HFF-Myc (cell line): ENCODE measurements at regions not wholly inside any gene's neighbourhood (a gene's known extent, or its start where the extent isn't known, plus 50 kb on each side); places are given as distances from the start of the nearest gene placed in this dataset.

ENCODE experiments used
- DNase-seq: peaks from one replicate; pipeline ENCODE4 v3.0.0-alpha.2; 2011; ENCODE audit warnings: low read depth; ENCODE audit errors: extremely low read depth
- H3K4me3 ChIP-seq: replicated peaks from 2 replicates; pipeline ENCODE4 v1.5.1; 2011; ENCODE audit warnings: low read depth, mild to moderate bottlenecking, control low read depth, low read length
- CTCF ChIP-seq: IDR thresholded peaks from 2 replicates; pipeline ENCODE4 v1.5.1; 2012; ENCODE audit warnings: mild to moderate bottlenecking, low read depth, low read length, control low read depth; ENCODE audit errors: missing control alignments

GRCh38 chr3:147215660-147216059 lies 190.7 kb downstream of the ZIC4 start:
- DNase-seq = no peak
- no peak for TF ChIP-seq CTCF
- no peak overlapping the region for H3K4me3 ChIP-seq

GRCh38 chr3:147213633-147214032 lies 192.7 kb downstream of the ZIC4 start:
- no peak overlapping the region for H3K4me3 ChIP-seq
- TF ChIP-seq CTCF = no peak
- no peak for DNase-seq

- DNase-seq = no peak
- no peak for TF ChIP-seq CTCF
- H3K4me3 ChIP-seq = no peak overlapping the region
Observed at GRCh38 chr3:147210676-147211075, 195.7 kb downstream of the ZIC4 start.

GRCh38 chr3:147201086-147201485 lies 205.3 kb downstream of the ZIC4 start:
- no peak for DNase-seq
- no peak for TF ChIP-seq CTCF
- H3K4me3 ChIP-seq = no peak overlapping the region

GRCh38 chr3:147200545-147200944 lies 205.8 kb downstream of the ZIC4 start:
- DNase-seq = no peak
- TF ChIP-seq CTCF = no peak

GRCh38 chr3:147197739-147198138 lies 208.6 kb downstream of the ZIC4 start:
- H3K4me3 ChIP-seq = no peak overlapping the region
- no peak for DNase-seq
- no peak for TF ChIP-seq CTCF

More at GRCh38 chr3:147200545-147200944, 205.8 kb downstream of the ZIC4 start:
- no peak overlapping the region for H3K4me3 ChIP-seq

- DNase-seq = no peak
- H3K4me3 ChIP-seq = no peak overlapping the region
Observed at GRCh38 chr3:147195887-147196286, 210.5 kb downstream of the ZIC4 start.

More at GRCh38 chr3:147195887-147196286, 210.5 kb downstream of the ZIC4 start:
- no peak for TF ChIP-seq CTCF
